GM21381 (cell line): ENCODE measurements at regions not wholly inside any gene's neighbourhood (a gene's known extent, or its start where the extent isn't known, plus 50 kb on each side); places are given as distances from the start of the nearest gene placed in this dataset.
"Not testable (repeated sequence)": the region's sequence is repeated elsewhere in the genome, so short reads cannot be mapped to it uniquely, and the experiment has no call there.

Source experiments
- ATAC-seq: cut with Tn5 transposase; IDR thresholded peaks from one replicate; pipeline ENCODE4 v1.9.1; 2021; ENCODE audit warnings: mild to moderate bottlenecking, moderate library complexity; ENCODE audit not compliant: unreplicated experiment

DNA sequence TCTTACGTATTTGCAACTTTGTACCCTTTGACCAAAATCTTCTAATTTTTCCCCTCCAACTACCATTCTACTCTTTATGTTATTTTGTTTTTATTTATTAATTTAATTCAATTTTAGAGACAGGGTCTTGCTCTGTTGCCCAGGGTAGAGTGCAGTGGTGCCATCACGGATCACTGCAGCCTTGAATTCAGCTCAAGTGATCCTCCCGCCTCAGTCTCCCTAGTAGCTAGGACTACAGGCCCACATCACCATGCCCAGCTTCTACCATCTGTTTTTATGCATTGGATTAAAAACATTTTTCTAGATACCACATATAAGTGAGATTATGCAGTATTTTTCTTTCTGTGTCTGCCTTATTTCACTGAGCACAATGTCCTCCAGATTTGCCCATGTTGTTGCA is 2912.5 kb downstream of the RPIA start:
- ATAC-seq = not testable (repeated sequence)

DNA sequence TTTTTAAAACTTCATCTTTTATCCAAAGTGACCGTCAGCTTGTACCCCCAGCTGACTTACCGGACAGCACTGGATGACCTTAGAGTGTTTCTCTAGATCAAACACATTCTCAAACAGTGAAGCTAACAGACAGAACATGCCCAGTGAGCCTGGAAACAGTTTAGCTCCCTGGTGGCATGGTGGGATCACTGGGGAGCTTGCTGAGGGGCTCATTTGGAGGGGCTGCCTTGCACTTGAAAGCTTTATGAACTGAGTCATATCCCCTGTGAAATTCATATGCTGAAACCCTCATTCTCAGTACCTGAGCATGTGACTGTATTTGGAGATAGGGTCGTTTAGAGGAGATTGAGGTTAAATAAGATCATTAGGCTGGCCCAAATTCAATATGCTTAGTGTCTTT is 2913.2 kb downstream of the RPIA start:
- not testable (repeated sequence) for ATAC-seq

DNA sequence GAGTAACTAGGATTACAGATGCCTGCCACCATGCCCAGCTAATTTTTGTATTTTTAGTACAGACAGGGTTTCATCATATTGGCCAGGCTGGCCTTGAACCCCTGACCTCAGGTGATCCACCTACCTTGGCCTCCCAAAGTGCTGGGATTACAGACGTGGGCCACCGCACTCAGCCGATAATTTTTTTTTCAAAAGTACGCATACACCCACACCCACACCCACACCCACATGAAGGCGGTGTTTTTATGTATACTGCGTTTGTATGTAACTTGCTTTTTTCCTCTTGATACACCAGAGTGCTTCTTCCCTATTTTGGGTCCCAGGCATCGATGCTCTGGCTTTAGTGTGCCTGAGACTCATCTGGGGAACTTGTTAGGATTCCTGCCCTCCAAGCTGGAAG is 2932.3 kb downstream of the RPIA start:
- ATAC-seq = not testable (repeated sequence)

DNA sequence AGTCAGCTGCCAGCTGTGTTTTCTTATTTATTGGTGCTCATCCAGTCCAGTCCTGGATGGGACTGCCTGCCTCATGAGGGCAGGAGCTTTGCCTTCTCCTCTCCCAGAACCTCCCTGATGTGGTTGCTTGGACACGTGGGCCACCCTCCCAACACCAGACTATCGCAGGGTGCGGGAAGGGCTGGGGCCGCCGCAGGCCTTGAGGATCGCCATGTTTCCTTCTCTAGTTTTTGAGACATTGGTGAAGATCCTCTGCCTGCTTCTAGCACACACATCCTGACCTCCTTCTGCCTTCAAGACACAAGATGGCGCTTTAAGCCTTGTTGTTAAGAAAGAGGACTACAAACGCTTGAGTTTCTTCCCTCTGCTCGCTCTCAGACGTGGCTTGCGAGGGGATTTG is 2937.0 kb downstream of the RPIA start:
- not testable (repeated sequence) for ATAC-seq

DNA sequence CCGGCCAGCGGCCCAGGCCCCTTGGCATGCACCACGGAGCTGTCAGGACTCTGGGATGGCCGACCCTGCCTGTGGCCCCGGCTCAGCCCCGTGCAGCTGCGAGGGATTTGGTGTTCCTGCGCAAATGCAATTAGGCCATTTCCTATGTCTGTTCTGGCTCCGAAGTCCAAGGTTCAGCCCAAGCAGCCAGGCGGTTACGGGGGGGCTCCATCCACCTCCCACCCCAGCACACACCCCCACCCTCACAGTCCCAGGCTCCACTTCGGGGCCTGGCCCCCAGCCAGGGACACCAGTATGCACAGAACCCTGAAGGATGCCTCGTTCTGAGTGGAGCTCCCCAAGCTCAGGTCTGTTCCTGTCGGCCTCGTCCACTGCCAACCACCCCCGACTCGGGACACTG is 2965.7 kb downstream of the RPIA start:
- not testable (repeated sequence) for ATAC-seq

DNA sequence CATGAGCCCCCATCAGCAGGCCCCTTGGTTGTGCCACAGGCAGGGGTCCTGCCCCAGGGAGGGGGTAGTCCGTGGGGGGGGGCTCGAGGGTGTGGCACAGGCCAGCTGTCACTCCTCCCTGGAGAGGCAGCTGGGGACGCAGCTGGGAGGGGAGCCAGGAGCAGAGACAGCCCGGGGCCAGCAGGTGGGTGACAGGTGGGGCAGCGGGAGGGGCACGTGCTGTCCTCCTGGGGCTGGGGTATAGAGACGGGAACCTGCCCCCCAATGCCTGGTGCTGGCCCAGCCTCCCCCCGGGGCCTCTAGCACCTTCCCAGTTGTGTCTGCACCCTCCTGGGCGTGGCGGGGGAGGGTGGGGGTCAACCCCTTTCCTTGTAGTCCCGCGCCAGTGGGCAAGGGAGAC is 2966.9 kb downstream of the RPIA start:
- not testable (repeated sequence) for ATAC-seq

DNA sequence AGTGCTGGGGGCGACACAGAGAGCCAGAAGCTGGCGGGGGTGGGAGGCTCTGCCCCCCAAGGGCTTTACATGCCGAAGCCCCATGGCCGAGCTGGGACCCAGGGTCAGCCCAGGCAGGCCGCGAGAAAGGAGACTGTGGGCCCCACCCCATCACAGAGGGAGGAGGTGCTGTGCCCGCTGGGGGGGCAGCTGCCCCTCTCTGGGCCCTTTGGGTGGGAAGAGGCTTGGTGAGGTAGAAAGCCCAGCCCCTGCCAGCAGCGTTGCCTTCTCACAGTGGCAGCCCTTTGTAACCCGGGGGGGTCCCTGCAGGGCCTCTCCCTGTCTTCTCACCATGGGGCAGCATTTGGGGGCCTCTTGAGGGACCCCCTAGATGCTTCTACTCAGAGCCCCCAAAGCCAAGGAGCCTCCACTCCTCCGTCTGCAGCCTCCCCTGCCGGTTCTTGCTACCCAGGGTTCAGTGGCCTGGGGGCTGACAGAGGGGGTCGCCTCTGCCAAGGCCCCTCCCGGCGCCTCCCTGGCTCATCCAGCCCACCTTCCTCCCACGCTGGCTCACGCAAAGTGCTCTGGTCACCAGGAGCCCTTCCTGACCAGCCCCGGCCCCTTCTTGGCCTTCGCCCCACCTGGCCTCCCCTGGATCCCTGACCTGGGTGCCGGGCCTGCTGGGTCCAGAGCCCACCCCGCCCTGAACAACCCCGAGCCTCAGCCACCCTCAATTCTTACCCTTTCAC is 2967.9 kb downstream of the RPIA start:
- not testable (repeated sequence) for ATAC-seq

DNA sequence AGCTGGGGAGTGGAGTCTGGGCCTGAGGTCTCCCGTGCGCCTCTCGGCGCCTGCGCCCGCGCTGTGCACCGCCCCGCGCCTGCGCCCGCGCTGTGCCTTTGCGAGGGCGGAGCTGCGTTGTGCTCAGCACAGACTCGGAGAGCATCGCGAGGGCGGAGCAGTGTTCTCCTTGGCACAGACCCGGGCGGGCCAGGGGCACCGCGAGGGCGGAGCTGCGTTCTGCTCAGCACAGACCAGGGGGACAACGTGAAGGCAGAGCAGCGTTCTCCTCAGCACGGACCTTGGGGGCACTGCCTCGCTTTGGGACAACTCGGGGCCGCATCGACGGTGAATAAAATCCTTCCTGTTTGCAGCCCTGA is 2968.4 kb downstream of the RPIA start:
- peak; percentile 54 for ATAC-seq

DNA sequence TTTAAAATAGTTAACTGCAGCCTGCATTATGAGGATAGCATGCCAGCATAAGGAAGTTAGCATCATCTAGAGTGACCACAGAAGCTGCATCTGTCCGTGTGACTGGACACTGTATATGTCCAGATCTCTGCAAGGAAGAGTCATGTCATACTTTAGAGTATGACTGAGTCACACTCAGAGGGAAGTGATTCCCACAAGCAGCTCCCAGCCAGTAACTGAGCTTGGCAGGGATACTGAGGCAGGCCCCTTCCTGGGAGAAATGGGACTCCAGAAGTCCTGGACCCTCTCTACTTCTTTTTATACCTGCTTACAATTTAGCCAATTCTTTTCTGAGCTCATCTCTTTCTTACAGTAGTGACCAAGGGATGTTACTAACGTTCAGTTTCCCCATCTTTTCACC is 2975.9 kb downstream of the RPIA start:
- not testable (repeated sequence) for ATAC-seq

DNA sequence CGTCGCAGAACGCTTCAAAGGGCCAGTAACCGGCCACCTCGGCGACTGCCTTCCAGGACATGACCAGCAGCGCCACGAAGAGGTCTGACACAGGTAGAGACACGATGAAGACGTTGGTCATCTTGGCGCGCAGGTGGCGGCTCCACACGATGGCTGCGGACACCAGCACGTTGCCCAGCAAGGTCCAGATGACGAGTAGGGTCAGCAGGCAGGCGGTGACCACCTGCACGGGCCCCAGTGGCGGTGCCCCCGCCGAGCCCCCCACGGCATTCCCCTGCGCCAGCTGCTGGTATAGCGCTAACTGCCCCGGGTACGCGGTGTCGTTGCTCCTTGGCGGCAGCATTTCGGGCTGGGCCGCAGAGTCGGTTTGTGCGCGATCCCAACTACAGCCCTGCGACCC is 2994.1 kb downstream of the RPIA start:
- ATAC-seq = not testable (repeated sequence)

DNA sequence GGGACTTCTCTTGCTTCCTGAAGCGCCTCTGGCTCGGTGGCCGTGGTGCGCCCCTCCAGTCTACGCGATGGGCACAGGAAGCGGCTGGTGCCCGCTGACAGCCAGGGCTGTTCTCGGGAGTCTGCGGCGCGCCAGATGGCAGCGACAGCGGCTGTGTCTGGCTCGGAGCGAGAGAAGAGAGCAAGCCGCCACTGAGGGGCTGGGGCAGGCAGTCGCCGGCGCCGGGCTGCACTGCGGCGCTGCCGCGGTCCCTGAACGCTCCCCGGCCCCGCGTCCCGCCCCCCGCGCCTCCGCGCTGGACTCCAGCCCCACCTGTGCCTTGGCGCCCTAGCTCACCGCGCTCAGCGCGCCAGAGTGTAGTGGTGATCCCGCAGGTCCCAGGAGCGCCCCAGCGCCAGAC is 2994.6 kb downstream of the RPIA start:
- ATAC-seq = not testable (repeated sequence)
